NCI-H460 (cell line): ENCODE measurements at regions not wholly inside any gene's neighbourhood (a gene's known extent, or its start where the extent isn't known, plus 50 kb on each side); places are given as distances from the start of the nearest gene placed in this dataset.
A peak's percentile ranks its signal among the peaks of the same experiment; 100 is the strongest.
"Not testable (repeated sequence)": the region's sequence is repeated elsewhere in the genome, so short reads cannot be mapped to it uniquely, and the experiment has no call there.

Source experiments
- DNase-seq: peaks from one replicate; pipeline ENCODE4 v3.0.0-alpha.2; 2016; ENCODE audit warnings: low read depth; ENCODE audit errors: extremely low read depth

DNA sequence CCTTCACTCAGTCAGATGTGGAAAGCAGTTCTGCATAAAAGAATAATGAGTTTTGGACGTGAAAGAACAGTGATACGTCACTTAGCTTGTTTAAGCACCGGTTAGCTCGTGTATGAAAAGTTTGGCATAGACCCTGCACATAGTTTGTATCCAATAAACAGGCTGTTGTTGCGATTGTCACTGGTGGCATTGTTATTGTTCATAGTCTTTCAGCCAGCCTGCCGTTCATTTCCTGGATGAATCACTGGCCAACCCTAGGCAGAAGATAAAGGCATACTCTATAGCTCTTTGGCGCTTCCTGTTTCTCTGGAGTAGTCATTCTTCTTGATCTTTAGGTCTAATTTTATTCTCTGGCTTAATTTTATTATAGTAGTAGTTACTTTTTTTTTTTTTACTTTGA, 57.8 kb upstream of the ANKRD30A start:
- no peak for DNase-seq

DNA sequence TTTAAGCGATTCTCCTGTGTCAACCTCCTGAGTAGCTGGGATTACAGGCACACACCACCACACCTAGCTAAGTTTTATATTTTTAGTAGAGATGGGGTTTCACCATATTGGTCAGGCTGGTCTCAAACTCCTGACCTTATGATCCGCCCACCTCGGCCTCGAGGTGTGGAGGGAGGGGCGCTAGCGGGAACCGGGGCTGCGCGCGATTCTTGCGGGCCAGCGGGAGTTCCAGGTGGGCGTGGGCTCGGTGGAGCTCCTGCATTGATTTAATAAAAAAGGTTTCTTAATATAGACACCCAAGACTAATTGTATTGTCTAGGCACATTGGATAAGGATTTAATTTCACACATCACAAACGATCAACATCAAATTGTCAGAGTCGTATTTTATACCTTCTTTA, 63.1 kb upstream of the ANKRD30A start:
- not testable (repeated sequence) for DNase-seq

DNA sequence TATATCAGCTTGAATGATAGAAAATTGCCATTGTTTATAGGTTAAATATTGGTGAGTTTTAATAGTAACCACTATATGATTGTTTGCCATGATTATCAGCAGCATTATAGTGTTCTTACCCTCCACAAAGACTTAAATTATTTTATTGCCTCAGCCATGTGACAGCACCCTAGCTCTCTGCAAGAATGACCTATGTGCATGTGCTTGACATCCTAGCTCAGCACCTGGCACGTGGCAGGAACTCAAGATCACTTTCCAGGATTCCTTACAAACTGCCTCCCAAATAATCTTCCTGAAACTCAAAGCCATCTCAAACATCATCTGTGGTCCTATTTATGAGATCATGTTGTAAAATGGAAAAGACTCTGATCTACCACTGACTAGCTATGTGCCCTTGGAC, 68.1 kb upstream of the ANKRD30A start:
- no peak for DNase-seq

DNA sequence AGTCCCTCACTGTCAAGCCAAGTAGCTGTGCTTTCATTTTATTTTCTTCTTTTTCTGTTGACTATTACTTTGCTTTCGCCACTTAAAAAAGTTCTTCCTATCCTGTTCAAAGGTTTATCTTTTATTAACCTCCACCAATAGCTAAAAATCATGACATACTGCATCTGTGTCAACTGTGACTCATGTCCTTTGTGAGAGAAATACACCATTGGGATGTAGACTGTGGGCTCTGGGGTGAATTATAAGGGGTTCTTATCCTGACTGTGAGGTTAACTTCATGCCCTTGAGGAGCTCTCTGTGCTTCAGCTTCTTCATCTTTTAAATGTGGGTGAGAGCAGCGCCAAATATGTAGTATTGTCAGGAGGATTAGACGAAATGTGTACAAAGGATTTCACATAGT, 71.9 kb upstream of the ANKRD30A start:
- DNase-seq: no peak

DNA sequence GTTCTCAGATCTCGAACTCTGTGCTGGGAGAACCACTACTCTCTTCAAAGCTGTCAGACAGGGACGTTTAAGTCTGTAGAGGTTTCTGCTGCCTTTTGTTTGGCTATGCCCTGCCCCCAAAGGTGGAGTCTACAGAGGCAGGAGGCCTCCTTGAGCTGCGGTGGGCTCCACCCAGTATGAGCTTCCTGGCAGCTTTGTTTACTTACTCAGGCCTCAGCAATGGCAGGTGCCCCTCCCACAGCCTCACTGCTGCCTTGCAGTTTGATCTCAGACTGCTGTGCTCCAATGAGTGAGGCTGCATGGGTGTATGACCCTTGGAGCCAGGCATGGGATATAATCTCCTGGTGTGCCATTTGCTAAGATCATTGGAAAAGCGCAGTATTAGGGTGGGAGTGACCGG, 75.4 kb upstream of the ANKRD30A start:
- not testable (repeated sequence) for DNase-seq

DNA sequence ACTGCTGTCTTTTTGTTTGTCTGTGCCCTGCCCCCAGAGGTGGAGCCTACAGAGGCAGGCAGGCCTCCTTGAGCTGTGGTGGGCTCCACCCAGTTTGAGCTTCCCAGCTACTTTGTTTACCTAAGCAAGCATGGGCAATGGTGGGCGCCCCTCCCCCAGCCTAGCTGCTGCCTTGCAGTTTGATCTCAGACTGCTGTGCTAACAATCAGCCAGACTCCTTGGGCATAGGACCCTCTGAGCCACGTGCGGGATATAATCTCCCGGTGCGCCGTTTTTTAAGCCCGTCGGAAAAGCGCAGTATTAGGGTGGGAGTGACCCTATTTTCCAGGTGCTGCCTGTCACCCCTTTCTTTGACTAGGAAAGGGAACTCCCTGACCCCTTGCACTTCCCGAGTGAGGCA, 81.1 kb upstream of the ANKRD30A start:
- DNase-seq: not testable (repeated sequence)

DNA sequence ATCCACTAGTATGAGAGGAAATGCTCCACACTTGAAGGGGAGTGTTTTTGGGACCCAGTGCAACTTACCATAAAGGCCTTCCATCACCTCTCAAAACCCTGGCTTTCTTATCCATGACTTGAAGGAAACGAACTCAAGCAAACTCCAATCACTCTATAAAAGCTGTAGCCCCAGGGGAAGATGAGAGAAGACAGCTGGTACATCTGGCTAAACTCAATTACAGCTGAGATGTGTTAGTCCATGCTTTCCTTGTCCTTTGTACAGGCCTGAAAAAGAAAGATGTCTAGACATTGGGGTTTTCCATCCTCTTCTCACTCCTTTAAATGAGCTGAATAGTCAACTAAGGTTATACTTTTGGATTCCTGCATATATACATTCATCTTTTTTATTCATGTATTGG, 89.5 kb upstream of the ANKRD30A start:
- no peak for DNase-seq

DNA sequence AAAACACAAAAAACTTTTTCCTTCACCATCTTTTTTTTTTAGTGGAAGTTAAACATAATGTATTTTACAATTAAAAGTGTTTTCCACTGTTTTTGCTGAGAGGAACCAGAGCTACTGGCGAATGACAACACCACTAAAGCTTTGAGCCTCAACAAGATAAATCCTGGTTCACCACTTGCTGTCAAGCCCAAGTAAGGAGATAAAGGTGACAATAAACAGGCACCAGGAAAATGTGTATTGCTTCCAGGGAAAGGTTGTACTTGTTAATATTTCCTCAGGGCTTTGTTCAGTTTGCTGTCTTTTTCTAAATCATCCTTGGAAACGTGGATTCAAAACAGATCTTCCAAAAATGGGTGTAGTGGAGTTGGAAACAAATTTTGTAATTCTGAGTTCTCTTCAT, 109.9 kb upstream of the ANKRD30A start:
- no peak for DNase-seq

DNA sequence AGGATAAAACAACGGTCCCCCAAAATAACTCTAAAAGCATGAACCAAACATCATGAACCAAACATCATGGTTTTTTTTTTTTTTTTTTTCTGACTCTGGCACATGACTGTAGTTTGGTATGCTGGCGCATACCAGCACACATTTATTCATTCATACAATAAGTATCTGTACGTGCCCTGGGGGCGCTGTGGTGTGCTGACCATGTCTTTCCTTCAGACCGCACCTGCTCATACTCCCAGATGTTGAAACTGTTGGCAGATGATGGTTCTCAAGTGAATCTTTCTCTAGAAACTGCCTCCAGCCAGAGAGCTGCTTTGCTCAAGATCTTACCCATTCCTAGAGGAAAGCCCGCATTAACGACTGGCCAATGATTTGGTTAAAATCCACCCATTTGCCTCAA, 114.7 kb upstream of the ANKRD30A start:
- no peak for DNase-seq

DNA sequence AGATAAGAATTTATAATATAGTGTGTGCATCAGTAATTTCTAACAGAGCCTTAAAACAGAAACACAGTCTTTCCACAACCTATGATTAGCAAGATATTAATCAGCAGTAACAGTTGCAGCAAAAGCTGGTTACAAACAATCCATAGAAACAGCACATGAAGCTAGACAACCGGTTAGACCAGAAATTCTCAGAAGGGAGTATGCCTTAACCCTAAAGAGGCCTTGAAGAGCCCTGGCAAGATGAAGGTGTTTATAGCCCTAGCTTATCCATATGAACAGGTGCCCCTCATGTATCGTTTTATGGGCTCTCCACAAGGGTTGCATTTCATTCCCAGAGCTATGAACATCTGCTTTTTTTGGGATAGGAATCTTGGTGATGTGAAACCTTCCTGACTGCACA, 117.1 kb upstream of the ANKRD30A start:
- not testable (repeated sequence) for DNase-seq

DNA sequence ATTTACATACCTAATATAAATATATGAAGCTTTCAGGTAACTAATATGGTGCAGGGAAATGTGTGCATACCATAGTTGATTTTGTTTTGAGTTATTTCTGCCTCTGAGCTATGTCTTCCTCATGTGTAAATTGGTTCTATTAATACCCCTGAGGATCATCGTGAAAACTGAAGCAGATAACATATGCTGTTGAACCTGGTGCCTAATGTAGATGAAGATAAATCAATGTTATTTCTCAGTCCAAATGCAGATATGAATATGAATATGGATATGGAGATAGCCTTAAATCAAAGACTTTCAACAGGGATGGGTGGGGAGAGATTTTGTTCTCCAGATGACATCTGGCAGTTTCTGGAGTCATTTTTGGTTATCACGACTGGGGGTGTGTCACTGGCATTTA, 122.3 kb upstream of the ANKRD30A start:
- DNase-seq: no peak

DNA sequence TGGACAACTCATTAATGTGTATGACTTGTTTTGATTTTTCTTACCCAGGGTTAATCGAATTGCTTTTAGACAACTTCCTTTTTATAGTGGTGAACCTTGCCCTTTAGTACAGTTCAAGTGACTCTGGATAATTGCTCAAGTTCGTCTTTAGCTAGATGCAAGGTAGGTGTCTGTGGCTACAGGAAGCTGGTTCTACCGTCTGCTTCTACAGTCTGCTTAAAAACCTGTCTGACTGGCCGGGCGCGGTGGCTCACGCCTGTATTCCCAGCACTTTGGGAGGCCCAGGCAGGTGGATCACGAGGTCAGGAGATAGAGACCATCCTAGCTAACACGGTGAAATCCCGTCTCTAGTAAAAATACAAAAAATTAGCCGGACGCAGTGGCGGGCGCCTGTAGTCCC, 129.6 kb upstream of the ANKRD30A start:
- DNase-seq: not testable (repeated sequence)

DNA sequence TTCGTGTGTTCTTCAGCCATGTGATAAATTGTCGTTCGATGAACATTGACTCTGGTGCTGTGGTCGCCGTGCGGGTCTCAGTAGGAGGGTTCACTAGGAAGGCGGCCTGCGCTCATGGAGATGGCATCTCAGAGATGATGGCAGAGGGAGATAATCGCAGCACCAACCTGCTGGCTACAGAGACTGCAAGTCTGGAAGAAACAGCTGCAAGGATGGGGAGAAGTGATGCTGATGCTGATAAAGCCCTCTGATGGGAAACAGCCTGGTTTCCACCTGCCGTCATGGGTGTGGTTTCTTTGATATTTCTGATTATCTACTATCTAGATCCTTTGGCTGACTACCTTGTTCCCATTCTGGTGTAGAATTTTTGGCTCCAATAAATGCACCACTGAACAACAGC, 130.5 kb upstream of the ANKRD30A start:
- DNase-seq: no peak

DNA sequence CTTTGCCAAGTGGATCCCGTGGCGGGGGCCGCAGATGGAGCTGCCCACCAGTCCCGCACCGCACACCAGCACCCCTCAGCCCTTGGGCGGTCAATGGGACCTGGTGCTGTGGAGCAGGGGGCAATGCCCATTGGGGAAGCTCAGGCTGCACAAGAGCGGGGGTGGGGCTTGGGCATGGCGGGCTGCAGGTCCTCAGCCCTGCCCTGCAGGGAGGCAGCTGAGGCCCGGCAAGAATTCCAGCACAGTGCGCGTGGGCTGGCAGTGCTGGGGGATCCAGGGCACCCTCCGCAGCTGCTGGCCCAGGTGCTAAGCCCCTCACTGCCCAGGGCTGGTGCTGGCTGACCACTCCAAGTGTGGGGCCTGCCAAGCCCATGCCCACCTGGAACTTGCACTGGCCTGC, 136.2 kb upstream of the ANKRD30A start:
- no peak for DNase-seq

DNA sequence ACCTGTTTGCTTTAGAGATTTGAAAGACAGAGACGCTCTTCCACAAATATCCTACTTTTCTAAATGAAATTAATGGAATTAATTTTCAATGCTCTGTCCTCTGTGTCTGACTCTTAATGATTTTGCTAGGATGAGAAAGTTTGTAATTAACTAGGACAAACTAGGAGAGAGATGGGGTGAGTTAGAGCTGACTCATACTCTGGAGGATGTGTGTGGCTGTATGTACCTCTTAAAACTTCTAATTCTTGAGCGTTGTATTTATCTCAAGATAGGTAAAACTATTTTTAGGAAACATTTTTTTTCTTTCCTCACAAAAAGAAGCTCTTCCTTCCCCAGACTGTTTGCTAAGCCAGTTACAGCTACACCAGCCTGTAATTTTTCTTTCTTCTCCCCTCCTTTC, 178.8 kb upstream of the ANKRD30A start:
- no peak for DNase-seq

DNA sequence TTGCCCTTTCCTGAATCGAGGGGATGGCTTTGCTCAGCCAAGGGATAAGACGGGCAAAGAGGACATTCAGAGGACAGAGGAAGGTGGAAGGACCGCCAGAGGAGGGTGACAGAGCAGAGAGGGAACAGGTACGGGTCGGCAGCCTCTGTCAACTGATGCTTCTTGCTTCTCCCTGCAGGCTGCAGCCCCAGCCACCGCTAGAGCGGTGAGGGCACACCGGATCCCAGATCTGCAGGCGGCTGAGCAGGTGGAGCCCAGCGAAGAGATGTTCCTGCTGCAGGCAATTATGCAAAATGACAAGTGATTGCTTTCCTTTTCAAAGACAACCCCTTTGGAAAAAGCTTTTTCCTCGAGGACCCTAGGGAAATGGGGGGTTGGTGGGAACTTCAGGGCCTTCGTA, 181.9 kb upstream of the ANKRD30A start:
- DNase-seq: no peak

DNA sequence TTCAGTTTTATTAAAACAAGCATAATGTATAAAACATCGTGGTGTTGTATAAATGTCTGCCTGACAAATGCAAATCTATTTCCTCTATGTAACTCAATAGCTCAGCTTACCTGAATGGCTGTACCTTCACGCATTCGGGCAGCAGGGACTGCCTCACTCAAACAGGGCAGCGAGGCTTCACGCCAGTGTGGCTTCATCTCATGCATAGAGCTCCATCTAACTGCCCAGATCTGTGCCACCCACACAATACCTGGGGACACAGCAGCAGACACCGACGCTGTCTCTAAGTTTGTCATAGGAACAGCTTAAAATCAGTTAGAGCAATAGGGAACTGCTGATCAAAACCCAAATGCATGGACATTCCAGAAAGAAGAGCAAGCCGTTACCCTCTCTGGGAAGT, 182.8 kb upstream of the ANKRD30A start:
- DNase-seq: no peak

DNA sequence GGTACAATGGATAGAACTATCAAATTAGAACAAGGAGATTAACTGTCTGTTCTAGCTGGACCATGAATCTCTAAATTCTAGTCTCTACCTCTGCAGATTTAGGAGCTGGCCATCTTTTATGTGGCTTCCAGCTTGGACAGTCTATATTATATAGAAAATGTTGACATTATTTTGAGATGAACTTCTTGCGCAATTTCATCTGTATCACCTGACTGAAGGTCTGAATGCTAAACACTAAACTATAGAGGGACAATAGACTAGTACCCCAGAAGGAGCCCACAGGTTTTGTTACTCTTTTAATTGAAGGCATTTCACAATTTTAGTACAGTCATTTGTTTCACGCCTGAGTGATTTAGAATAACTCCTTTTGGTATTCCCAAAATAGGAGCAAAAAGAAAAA, 222.4 kb upstream of the ANKRD30A start:
- DNase-seq: no peak

DNA sequence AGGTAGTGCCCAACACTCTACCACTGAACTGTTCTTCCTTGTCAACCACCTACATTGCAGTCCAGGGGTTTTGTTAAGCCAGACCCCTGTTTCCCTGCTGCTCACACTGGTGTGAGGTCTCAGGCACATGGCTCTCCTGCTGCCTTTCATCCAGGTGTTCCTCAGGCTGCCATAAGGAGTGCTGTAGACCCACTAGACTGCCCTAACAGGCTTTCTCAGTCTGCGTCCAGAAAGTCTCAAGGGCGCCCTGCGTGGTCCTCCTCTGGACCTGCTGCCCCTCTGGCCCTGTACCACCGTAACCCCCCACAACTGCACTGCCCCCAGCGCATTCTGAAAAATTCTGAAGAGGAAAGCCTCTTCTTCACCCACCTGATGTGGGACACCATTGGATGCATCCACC, 225.7 kb upstream of the ANKRD30A start:
- no peak for DNase-seq

DNA sequence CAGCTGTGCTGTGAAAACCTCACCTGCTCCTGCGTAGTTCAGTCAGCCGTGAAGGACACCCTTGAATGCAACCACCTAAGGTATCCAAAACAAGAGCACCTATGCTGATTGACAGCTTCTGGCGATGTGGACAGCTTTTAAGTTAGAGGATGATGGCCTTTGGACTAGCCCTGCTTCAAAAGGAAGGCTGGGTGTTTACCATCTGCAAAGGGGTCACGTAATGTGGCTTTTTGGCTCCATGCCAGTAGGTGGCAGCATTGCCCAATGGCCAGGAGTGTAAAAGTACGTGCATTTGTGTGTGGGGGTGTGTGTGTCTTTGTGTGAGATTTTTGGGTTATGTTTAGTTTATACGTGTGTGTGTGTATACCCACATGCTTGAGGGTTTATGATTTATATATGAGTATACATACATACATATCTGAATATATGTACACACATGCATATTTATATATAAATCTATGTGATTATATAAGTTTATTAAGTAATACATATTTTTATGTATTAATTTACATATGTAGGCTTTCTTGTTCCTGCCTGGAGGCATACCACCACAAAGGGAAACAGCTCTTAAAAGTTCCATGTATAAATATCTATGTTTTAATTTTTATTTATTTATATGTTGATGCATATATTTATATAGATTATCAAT, 236.3 kb upstream of the ANKRD30A start:
- DNase-seq: peak; percentile 28

DNA sequence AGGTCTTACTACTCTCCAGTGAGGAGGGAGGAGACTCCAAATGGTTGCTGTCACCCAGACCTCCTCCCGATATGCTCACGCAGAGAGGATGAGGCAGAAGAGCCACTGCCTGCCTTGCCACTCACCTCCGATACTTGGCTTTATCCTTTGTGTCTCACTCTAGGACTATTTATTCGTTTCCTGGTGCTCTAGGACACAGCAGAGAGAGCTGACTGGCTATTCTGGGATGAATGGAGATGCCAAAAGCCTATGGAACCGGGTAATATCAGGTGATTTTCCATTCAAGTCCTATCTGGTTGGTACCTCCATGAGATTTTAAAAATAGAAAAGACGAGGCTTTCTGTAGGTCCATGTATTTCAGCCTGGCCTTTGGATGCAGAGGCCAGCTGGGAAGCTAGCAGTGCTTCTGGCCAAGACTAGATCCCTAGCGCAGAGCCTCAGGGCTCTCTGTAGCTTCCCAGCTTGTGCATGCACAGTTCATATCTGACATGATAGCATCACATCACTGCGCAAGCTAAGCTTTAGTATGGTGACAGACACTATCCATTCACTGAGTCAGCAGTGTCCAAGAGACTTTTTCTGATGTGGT, 239.0 kb upstream of the ANKRD30A start:
- DNase-seq: no peak

DNA sequence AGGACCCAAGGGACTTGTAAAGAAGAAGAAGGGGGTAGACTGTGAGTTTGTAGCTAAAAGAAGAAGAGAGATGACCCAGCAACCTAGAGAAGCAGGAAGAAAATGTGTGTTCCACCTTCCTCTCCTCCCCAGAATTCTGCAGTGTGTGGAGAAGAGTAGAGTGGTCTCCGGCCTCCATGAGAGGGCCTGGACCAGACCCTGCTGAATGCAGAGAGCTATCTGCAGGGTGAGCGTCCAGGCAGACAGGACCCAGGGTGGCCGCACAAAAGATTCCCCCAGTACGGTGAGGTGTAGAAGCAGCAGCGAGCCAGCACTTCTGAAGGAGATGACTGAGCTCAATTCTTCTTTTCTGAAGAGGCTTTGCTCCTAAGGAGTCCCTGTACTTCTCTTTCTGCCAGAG, 239.7 kb upstream of the ANKRD30A start:
- DNase-seq: no peak

DNA sequence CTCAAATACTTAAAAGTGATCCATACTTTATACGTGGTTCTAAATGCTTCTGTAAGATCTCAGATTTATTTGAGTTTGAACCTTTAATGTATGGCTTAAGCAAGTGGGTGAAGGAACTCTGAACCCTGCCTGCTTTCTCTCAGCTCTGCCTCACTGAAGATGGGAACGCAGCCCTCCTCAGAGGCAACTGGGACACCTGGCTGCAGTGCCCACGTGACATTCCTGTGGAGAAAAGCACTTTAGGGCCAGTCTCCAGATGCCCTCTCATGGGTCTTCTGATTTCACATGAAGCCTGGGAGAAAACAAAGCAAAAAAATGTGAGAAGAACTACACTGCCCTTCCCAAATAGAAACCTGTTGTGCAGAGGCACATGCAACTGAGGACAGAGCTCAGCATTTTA, 242.6 kb upstream of the ANKRD30A start:
- DNase-seq: no peak
